OCI-LY1 (cell line): ENCODE measurements at regions not wholly inside any gene's neighbourhood (a gene's known extent, or its start where the extent isn't known, plus 50 kb on each side); places are given as distances from the start of the nearest gene placed in this dataset.

Experiments
- EZH2 ChIP-seq: fragments of 200-600 bp; sonication (generic), shearing (Covaris generic); IDR thresholded peaks from 2 replicates; pipeline ENCODE4 v1.8.0; 2017; ENCODE audit warnings: borderline replicate concordance, mixed run types, mild to moderate bottlenecking, antibody characterized with exemption, low read length, moderate library complexity, mixed read lengths
- TF ChIP-seq, protein P1 (sequence below): fragments of 200-600 bp; sonication (generic), shearing (Covaris generic); IDR thresholded peaks from 2 replicates; pipeline ENCODE4 v1.5.1; 2017; ENCODE audit warnings: mild to moderate bottlenecking, antibody characterized with exemption, low read length, moderate library complexity, mixed read lengths

DNA sequence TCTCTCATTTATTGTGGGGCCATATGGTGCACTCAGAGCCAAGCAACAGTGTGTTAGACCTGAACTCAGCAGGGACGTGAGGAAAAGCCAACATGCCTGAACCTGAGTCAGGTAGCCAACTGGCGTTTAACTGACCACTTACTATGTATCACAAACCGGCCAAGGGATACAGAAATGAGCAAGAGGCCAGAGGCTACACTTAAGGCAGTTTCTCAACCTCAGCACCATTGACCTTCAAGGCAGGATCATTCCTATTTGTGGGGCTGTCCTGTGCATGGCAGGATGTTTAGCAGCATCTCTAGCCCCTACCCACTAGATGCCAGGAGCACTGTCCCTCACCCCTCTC, 103.5 kb upstream of the NANOS1 start:
- TF ChIP-seq, protein P1, sequence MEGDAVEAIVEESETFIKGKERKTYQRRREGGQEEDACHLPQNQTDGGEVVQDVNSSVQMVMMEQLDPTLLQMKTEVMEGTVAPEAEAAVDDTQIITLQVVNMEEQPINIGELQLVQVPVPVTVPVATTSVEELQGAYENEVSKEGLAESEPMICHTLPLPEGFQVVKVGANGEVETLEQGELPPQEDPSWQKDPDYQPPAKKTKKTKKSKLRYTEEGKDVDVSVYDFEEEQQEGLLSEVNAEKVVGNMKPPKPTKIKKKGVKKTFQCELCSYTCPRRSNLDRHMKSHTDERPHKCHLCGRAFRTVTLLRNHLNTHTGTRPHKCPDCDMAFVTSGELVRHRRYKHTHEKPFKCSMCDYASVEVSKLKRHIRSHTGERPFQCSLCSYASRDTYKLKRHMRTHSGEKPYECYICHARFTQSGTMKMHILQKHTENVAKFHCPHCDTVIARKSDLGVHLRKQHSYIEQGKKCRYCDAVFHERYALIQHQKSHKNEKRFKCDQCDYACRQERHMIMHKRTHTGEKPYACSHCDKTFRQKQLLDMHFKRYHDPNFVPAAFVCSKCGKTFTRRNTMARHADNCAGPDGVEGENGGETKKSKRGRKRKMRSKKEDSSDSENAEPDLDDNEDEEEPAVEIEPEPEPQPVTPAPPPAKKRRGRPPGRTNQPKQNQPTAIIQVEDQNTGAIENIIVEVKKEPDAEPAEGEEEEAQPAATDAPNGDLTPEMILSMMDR: no peak
- no peak for TF ChIP-seq EZH2
